Calu3 (cell line): ENCODE measurements at regions not wholly inside any gene's neighbourhood (a gene's known extent, or its start where the extent isn't known, plus 50 kb on each side); places are given as distances from the start of the nearest gene placed in this dataset.

Experiments
- BruUV-seq: library from RNA; stranded (reverse); fragments of 400-500 nt; replicated peaks from 2 replicates; lab custom pipeline; 2021; lab: Mats Ljungman, UMichigan
- CTCF ChIA-PET: fragments of 300-600 bp; sonication (Branson Sonifier 250); formaldehyde crosslinking; loops from one replicate; lab custom pipeline; 2022; ENCODE audit warnings: antibody characterized with exemption; lab: Charles Lee
- DNase-seq: peaks from one replicate; pipeline ENCODE4 v3.0.0; 2022
- H3K27ac Mint-ChIP-seq: one replicate; pipeline ENCODE4 v1.8.0; 2022; ENCODE audit warnings: mixed read lengths; ENCODE audit not compliant: unreplicated experiment
- H3K27me3 Mint-ChIP-seq: one replicate; pipeline ENCODE4 v1.8.0; 2022; ENCODE audit warnings: mixed read lengths; ENCODE audit not compliant: unreplicated experiment
- H3K36me3 Mint-ChIP-seq: one replicate; pipeline ENCODE4 v1.8.0; 2022; ENCODE audit warnings: mild to moderate bottlenecking, moderate library complexity, mixed read lengths; ENCODE audit not compliant: insufficient read depth, unreplicated experiment
- H3K4me1 Mint-ChIP-seq: one replicate; pipeline ENCODE4 v1.8.0; 2022; ENCODE audit warnings: mild to moderate bottlenecking, low read depth, mixed read lengths; ENCODE audit not compliant: unreplicated experiment
- H3K4me3 Mint-ChIP-seq: one replicate; pipeline ENCODE4 v1.8.0; 2022; ENCODE audit warnings: mild to moderate bottlenecking, low read depth, moderate library complexity, mixed read lengths; ENCODE audit not compliant: unreplicated experiment
- H3K9me3 Mint-ChIP-seq: one replicate; pipeline ENCODE4 v1.8.0; 2022; ENCODE audit warnings: low read depth, mixed read lengths; ENCODE audit not compliant: unreplicated experiment
- intact Hi-C: fragments of 100-400 bp; cut with micrococcal nuclease; formaldehyde crosslinking; loops from one replicate; pipeline ENCODE4 v1.10.0; 2022; ENCODE audit not compliant: unreplicated experiment
- TF ChIP-seq, protein P1 (sequence below): fragments of 200-600 bp; IDR thresholded peaks from one replicate; pipeline ENCODE4 v1.8.0; 2022; ENCODE audit warnings: antibody characterized with exemption; ENCODE audit not compliant: unreplicated experiment

DNA sequence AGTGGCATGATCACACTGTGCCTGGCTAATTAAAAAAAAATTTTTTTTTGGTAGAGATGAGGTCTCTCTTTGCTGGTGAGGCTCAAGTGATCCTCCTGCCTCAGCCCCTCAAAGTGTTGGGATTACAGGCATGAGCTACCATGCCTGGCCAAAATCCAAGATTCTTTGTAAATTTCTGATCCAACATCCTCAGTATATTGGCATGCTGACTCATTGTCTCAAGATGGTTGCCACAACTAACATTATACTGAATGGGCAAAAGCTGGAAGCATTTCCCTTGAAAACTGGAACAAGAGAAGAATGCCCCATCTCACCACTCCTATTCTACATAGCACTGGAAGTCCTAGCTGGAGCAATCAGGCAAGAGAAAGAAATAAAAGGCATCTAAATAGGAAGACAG, 100.0 kb downstream of the KLF5 start:
- CTCF ChIA-PET: no interaction called here
- Mint-ChIP-seq H3K36me3 (no peaks in the 10 kb centered on the region), H3K4me1 (no peaks in the 10 kb centered on the region), H3K27ac (peak overlapping the region; percentile 44), H3K9me3 (no peaks in the 10 kb centered on the region), H3K4me3 (no peak overlapping the region), H3K27me3 (no peaks in the 10 kb centered on the region)
- BruUV-seq: no TSS peak
- TF ChIP-seq, protein P1, sequence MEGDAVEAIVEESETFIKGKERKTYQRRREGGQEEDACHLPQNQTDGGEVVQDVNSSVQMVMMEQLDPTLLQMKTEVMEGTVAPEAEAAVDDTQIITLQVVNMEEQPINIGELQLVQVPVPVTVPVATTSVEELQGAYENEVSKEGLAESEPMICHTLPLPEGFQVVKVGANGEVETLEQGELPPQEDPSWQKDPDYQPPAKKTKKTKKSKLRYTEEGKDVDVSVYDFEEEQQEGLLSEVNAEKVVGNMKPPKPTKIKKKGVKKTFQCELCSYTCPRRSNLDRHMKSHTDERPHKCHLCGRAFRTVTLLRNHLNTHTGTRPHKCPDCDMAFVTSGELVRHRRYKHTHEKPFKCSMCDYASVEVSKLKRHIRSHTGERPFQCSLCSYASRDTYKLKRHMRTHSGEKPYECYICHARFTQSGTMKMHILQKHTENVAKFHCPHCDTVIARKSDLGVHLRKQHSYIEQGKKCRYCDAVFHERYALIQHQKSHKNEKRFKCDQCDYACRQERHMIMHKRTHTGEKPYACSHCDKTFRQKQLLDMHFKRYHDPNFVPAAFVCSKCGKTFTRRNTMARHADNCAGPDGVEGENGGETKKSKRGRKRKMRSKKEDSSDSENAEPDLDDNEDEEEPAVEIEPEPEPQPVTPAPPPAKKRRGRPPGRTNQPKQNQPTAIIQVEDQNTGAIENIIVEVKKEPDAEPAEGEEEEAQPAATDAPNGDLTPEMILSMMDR: no peak
- intact Hi-C loops: no loop called here
- no peak for DNase-seq

DNA sequence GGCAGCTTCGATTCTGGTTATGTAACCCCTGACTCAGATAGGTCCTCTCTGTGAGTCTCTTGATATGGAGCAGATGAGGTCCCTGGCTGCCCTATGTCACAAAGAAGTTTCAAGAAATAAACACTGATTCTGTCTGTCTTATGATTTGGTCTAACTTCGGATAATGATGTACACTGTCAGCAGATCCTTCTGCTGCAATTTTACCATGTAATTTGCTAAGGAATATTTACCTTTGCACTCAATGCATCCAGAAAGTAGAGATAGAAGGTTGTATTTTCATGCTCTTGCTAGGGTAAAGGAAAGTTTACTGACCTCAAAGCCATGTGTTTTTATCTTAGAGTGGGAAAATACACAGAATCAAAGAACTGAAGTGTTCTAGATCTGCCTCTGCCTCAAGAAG, 98.2 kb downstream of the KLF5 start:
- Mint-ChIP-seq H3K27ac (no peak overlapping the region), H3K36me3 (no peaks in the 10 kb centered on the region), H3K27me3 (no peaks in the 10 kb centered on the region), H3K9me3 (no peaks in the 10 kb centered on the region), H3K4me3 (no peak overlapping the region), H3K4me1 (no peaks in the 10 kb centered on the region)
- CTCF ChIA-PET: no interaction called here
- BruUV-seq: no TSS peak
- intact Hi-C loops: no loop called here
- DNase-seq: no peak
- TF ChIP-seq, protein P1: no peak

DNA sequence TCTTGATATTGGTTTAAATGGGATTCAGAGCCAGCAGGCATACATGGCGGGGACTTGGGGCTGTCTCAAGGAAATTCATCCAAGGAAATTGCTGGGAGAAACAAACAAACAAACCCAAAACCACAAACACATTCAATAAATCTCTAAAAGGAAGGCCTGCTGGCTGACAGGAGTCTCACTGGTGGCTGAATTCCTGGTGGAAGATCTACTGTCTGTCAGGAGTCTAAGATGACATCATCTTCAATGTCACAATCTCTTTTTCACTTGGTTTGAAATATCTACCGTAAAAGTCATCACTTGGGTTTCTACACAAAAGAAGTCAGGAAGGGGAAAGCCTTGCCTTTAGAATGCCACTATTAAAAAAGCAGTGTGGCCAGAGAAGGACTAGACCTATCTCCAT, 87.9 kb downstream of the KLF5 start:
- Mint-ChIP-seq H3K27me3 (no peaks in the 10 kb centered on the region), H3K36me3 (no peaks in the 10 kb centered on the region), H3K4me3 (no peak overlapping the region), H3K4me1 (peaks cover 8% of the 10 kb centered on the region), H3K9me3 (no peaks in the 10 kb centered on the region), H3K27ac (no peak overlapping the region)
- DNase-seq: no peak
- intact Hi-C loops: no loop called here
- CTCF ChIA-PET: no interaction called here
- BruUV-seq: no TSS peak
- TF ChIP-seq, protein P1: no peak

DNA sequence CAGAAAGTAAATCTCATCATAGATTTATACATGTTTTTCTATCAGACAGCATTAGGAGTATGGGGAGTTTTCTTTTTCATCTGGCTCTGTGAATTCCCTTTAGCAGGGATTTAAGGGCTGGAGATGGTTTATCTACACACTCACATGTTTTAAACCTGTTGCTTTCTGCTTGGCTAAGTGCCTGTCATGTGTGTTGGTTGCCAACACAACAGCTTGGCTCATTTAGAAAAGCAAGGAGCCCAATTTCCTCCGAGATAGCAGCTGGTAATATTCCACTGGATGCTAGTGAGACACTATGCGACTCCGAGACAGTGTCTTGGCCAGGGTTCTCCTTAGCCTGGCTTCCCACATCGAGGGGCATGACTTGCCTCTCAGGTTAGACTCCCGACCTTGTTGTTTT, 83.3 kb downstream of the KLF5 start:
- CTCF ChIA-PET: interaction anchor here (0.6 to 1.2 kb wide), 2 partner anchors 74 to 184 kb away, joined by 3 to 4 read pairs; no protein-coding TSS in a partner anchor
- peak overlapping the region; percentile 88 for H3K27ac Mint-ChIP-seq

More for the DNA sequence above, 83.3 kb downstream of the KLF5 start:
- H3K36me3 Mint-ChIP-seq: peaks cover 16% of the 10 kb centered on the region
- H3K4me3 Mint-ChIP-seq: no peak overlapping the region
- intact Hi-C loops: no loop called here
- no peaks in the 10 kb centered on the region for H3K27me3 Mint-ChIP-seq
- no peaks in the 10 kb centered on the region for H3K9me3 Mint-ChIP-seq
- DNase-seq: no peak
- BruUV-seq: no TSS peak
- TF ChIP-seq, protein P1: no peak
- peaks cover 11% of the 10 kb centered on the region for H3K4me1 Mint-ChIP-seq
